ENCODE measurements at regions not wholly inside any gene's neighbourhood (a gene's known extent, or its start where the extent isn't known, plus 50 kb on each side); places are given as distances from the start of the nearest gene placed in this dataset.

GRCh38 chr5:135741040-135741439, 93.4 kb upstream of the SLC25A48 start:
- H3K27me3 ChIP-seq = no peaks in the 10 kb centered on the region
- H3K4me1 ChIP-seq = no peaks in the 10 kb centered on the region
- DNase-seq = no peak
- no peak overlapping the region for H3K27ac ChIP-seq
- H3K36me3 ChIP-seq = no peaks in the 10 kb centered on the region
- no peak for TF ChIP-seq POLR2A (IDR thresholded peaks at IDR 0.05)
- TF ChIP-seq CTCF (IDR thresholded peaks at IDR 0.05) = no peak
- H3K9me3 ChIP-seq = no peaks in the 10 kb centered on the region
- 92% methylated on average over 2 of the region's 2 CpGs for WGBS (ENCODE audit: insufficient coverage, low coverage, low lambda C conversion rate, missing lambda C conversion rate)
- no peak for ATAC-seq
- H3K4me3 ChIP-seq = no peak overlapping the region
- intact Hi-C loops (cut with DNase I) = no loop called here

GRCh38 chr5:135740475-135740874, 94.0 kb upstream of the SLC25A48 start:
- no peaks in the 10 kb centered on the region for H3K4me1 ChIP-seq
- H3K27me3 ChIP-seq = no peaks in the 10 kb centered on the region
- DNase-seq (no peak), ATAC-seq (no peak)
- intact Hi-C loops (cut with DNase I) = no loop called here
- no peak overlapping the region for H3K4me3 ChIP-seq
- no peak overlapping the region for H3K27ac ChIP-seq
- H3K9me3 ChIP-seq = no peaks in the 10 kb centered on the region
- TF ChIP-seq POLR2A (IDR thresholded peaks at IDR 0.05) = no peak
- no peak for TF ChIP-seq CTCF (IDR thresholded peaks at IDR 0.05)
- WGBS (ENCODE audit: insufficient coverage, low coverage, low lambda C conversion rate, missing lambda C conversion rate) = 14% methylated on average over 2 of the region's 2 CpGs
- no peaks in the 10 kb centered on the region for H3K36me3 ChIP-seq

GRCh38 chr5:135739383-135739981, 95.0 kb upstream of the SLC25A48 start:
- Histone ChIP-seq H3K9me3 (no peaks in the 10 kb centered on the region), H3K27me3 (no peaks in the 10 kb centered on the region), H3K27ac (no peak overlapping the region), H3K4me3 (no peak overlapping the region), H3K36me3 (no peaks in the 10 kb centered on the region), H3K4me1 (no peaks in the 10 kb centered on the region)
- intact Hi-C loops (cut with DNase I) = no loop called here
- DNase-seq (no peak), ATAC-seq (peak in 2 of 4 donors; percentile 29 to 49)
- TF ChIP-seq POLR2A (IDR thresholded peaks at IDR 0.05) (no peak), CTCF (IDR thresholded peaks at IDR 0.05) (no peak)
- 21% methylated on average over 3 of the region's 3 CpGs for WGBS (ENCODE audit: insufficient coverage, low coverage, low lambda C conversion rate, missing lambda C conversion rate)

- DNase-seq (no peak), ATAC-seq (no peak)
- 48% methylated on average over 4 of the region's 5 CpGs for WGBS (ENCODE audit: insufficient coverage, low coverage, low lambda C conversion rate, missing lambda C conversion rate)
- Histone ChIP-seq H3K36me3 (no peaks in the 10 kb centered on the region), H3K9me3 (no peaks in the 10 kb centered on the region), H3K4me1 (no peaks in the 10 kb centered on the region), H3K27me3 (no peaks in the 10 kb centered on the region), H3K4me3 (no peak overlapping the region), H3K27ac (no peak overlapping the region)
- intact Hi-C loops (cut with DNase I) = no loop called here
- TF ChIP-seq POLR2A (IDR thresholded peaks at IDR 0.05) = no peak
- no peak for TF ChIP-seq CTCF (IDR thresholded peaks at IDR 0.05)
These were observed 95.9 kb upstream of the SLC25A48 start for GRCh38 chr5:135738564-135738875.
